Natural killer cell (primary cell): ENCODE measurements at regions not wholly inside any gene's neighbourhood (a gene's known extent, or its start where the extent isn't known, plus 50 kb on each side); places are given as distances from the start of the nearest gene placed in this dataset.

Experiments
- ATAC-seq, 3 donors: fragments of 150-1000 bp in 2 of 3; fragments of 200-7000 bp in 1 of 3; cut with Tn5 transposase; 1 replicate in 1 of 3; 2 replicates in 2 of 3; pipeline ENCODE4 v1.10.0; 2021; ENCODE audit warnings: mild to moderate bottlenecking in 2 of 3, moderate library complexity in 2 of 3
- DNase-seq, 2 donors: peaks; one replicate each; pipeline versions ENCODE4 v3.0.0 to v3.0.0-alpha.2; 2013 to 2021; ENCODE audit warnings: mixed read lengths in 1 of 2
- H3K27ac ChIP-seq: one replicate; pipeline ENCODE4 v1.5.1; 2013; ENCODE audit warnings: mild to moderate bottlenecking, low read length
- H3K27me3 ChIP-seq: one replicate; pipeline ENCODE4 v1.6.1; 2013; ENCODE audit warnings: low read length; ENCODE audit not compliant: control insufficient read depth, insufficient read depth
- H3K36me3 ChIP-seq: one replicate; pipeline ENCODE4 v1.6.1; 2013; ENCODE audit warnings: low read length; ENCODE audit not compliant: control insufficient read depth, insufficient read depth
- H3K4me1 ChIP-seq: one replicate; pipeline ENCODE4 v1.6.1; 2013; ENCODE audit warnings: low read length; ENCODE audit not compliant: control insufficient read depth, insufficient read depth
- H3K4me3 ChIP-seq: one replicate; pipeline ENCODE4 v1.5.1; 2013; ENCODE audit warnings: low read length
- H3K9me3 ChIP-seq: one replicate; pipeline ENCODE4 v1.6.1; 2013; ENCODE audit warnings: low read length; ENCODE audit not compliant: control insufficient read depth, insufficient read depth
- H3K27ac Mint-ChIP-seq, 2 donors: one replicate each; pipeline ENCODE4 v1.8.0; 2022; ENCODE audit warnings: mild to moderate bottlenecking in 2 of 2, mixed read lengths in 2 of 2, moderate library complexity in 1 of 2
- H3K27me3 Mint-ChIP-seq, 2 donors: one replicate each; pipeline ENCODE4 v1.8.0; 2022; ENCODE audit warnings: low read depth in 2 of 2, mixed read lengths in 2 of 2
- H3K36me3 Mint-ChIP-seq: one replicate; pipeline ENCODE4 v1.8.0; 2022; ENCODE audit warnings: mixed read lengths
- H3K4me1 Mint-ChIP-seq, 2 donors: one replicate each; pipeline ENCODE4 v1.8.0; 2022; ENCODE audit warnings: mixed read lengths in 2 of 2
- H3K4me3 Mint-ChIP-seq: one replicate; pipeline ENCODE4 v1.8.0; 2022; ENCODE audit warnings: mild to moderate bottlenecking, moderate library complexity, mixed read lengths
- H3K9me3 Mint-ChIP-seq, 2 donors: one replicate each; pipeline ENCODE4 v1.8.0; 2022; ENCODE audit warnings: mixed read lengths in 2 of 2
- CTCF ChIP-seq: fragments of 200-600 bp; IDR thresholded peaks from one replicate; pipeline ENCODE4 v1.8.0; 2022; ENCODE audit warnings: antibody characterized with exemption
- WGBS: methylation state at CpG from one replicate; pipeline ENCODE4 v1.1.7; 2013; ENCODE audit warnings: missing lambda C conversion rate; ENCODE audit not compliant: insufficient coverage; 5-methylcytosine and 5-hydroxymethylcytosine counted together
- intact Hi-C: fragments of 100-400 bp; cut with micrococcal nuclease; formaldehyde crosslinking; loops from one replicate; pipeline ENCODE4 v1.14.2; 2022

GRCh38 chr13:80036845-80037504, 304.0 kb downstream of the SPRY2 start:
- Histone ChIP-seq H3K36me3 (no peaks in the 10 kb centered on the region), H3K27me3 (no peaks in the 10 kb centered on the region), H3K9me3 (no peaks in the 10 kb centered on the region), H3K4me1 (no peaks in the 10 kb centered on the region), H3K4me3 (no peak overlapping the region), H3K27ac (no peak overlapping the region)
- DNase-seq (no peak), ATAC-seq (peak in 1 of 3 donors; percentile 41)
- intact Hi-C loops: no loop called here
- 30% methylated on average over 2 of the region's 2 CpGs for WGBS
- Mint-ChIP-seq H3K9me3 (peaks cover 0 to 2% of the 10 kb centered on the region in 2 donors), H3K27ac (no peak overlapping the region), H3K4me3 (no peak overlapping the region), H3K27me3 (no peaks in the 10 kb centered on the region), H3K4me1 (no peaks in the 10 kb centered on the region), H3K36me3 (no peaks in the 10 kb centered on the region)
- no peak for TF ChIP-seq CTCF

DNA sequence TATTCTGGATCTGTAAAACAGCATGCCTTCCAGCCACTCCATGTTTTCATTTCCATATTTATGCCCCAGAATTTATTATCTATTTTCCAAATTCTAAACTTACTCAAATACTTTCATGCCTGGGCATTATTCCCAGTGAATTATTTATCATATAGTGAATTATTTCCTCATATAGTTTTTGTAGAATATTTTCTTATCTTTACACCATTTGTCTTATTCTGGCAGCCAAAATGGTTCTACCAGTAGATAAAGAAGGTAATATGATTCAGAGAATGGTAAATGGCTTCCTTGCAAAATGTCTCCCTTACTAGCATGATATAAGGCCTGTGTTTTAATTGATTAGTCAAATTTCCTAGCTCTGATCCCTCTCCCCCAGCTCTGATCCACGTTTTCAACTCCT, 305.8 kb downstream of the SPRY2 start:
- Histone ChIP-seq H3K27me3 (no peaks in the 10 kb centered on the region), H3K4me3 (no peak overlapping the region), H3K4me1 (no peaks in the 10 kb centered on the region), H3K27ac (no peak overlapping the region), H3K9me3 (no peaks in the 10 kb centered on the region), H3K36me3 (no peaks in the 10 kb centered on the region)
- no peak for DNase-seq
- Mint-ChIP-seq H3K36me3 (no peaks in the 10 kb centered on the region), H3K27me3 (no peaks in the 10 kb centered on the region), H3K9me3 (peaks cover 0 to 2% of the 10 kb centered on the region in 2 donors), H3K4me3 (no peak overlapping the region), H3K27ac (no peak overlapping the region), H3K4me1 (no peaks in the 10 kb centered on the region)
- 59% methylated on average over 1 of the region's 1 CpG for WGBS
- intact Hi-C loops: no loop called here
- no peak for TF ChIP-seq CTCF
- ATAC-seq: no peak

GRCh38 chr13:80033951-80034350, 307.0 kb downstream of the SPRY2 start:
- Mint-ChIP-seq H3K36me3 (no peaks in the 10 kb centered on the region), H3K27ac (no peak overlapping the region), H3K9me3 (peaks cover 0 to 2% of the 10 kb centered on the region in 2 donors), H3K27me3 (no peaks in the 10 kb centered on the region), H3K4me1 (no peaks in the 10 kb centered on the region), H3K4me3 (no peak overlapping the region)
- no peak overlapping the region for H3K27ac ChIP-seq
- no peak for DNase-seq
- no peak for TF ChIP-seq CTCF
- intact Hi-C loops: no loop called here
- H3K9me3 ChIP-seq: no peaks in the 10 kb centered on the region
- no peaks in the 10 kb centered on the region for H3K4me1 ChIP-seq
- no CpG with 5 or more reads among the region's 2 CpGs for WGBS
- no peak overlapping the region for H3K4me3 ChIP-seq
- no peaks in the 10 kb centered on the region for H3K27me3 ChIP-seq
- no peak for ATAC-seq
- H3K36me3 ChIP-seq: no peaks in the 10 kb centered on the region

GRCh38 chr13:80033286-80033685, 307.6 kb downstream of the SPRY2 start:
- no peaks in the 10 kb centered on the region for H3K4me1 Mint-ChIP-seq
- intact Hi-C loops: no loop called here

More at GRCh38 chr13:80033286-80033685, 307.6 kb downstream of the SPRY2 start:
- H3K27me3 ChIP-seq: no peaks in the 10 kb centered on the region
- TF ChIP-seq CTCF: no peak
- Mint-ChIP-seq H3K9me3 (peaks cover 0 to 2% of the 10 kb centered on the region in 2 donors), H3K4me3 (no peak overlapping the region), H3K27me3 (no peaks in the 10 kb centered on the region), H3K27ac (no peak overlapping the region), H3K36me3 (no peaks in the 10 kb centered on the region)
- DNase-seq: no peak
- no peak overlapping the region for H3K4me3 ChIP-seq
- WGBS: no CpG with 5 or more reads among the region's 1 CpG
- no peaks in the 10 kb centered on the region for H3K9me3 ChIP-seq
- H3K4me1 ChIP-seq: no peaks in the 10 kb centered on the region
- ATAC-seq: no peak
- no peaks in the 10 kb centered on the region for H3K36me3 ChIP-seq
- no peak overlapping the region for H3K27ac ChIP-seq
